SU-DHL-6 (cell line): ENCODE measurements at regions not wholly inside any gene's neighbourhood (a gene's known extent, or its start where the extent isn't known, plus 50 kb on each side); places are given as distances from the start of the nearest gene placed in this dataset.

Experiments used
- H2AFZ ChIP-seq: fragments of 200-600 bp; sonication (generic); 2 replicates; pipeline ENCODE4 v1.6.1; 2014; ENCODE audit warnings: low read depth, mild to moderate bottlenecking, moderate library complexity, mixed read lengths, antibody characterized with exemption, low read length; ENCODE audit not compliant: severe bottlenecking
- H3F3A ChIP-seq: fragments of 200-600 bp; shearing (Covaris generic); 2 replicates; pipeline ENCODE4 v1.6.0; 2016; ENCODE audit warnings: antibody characterized with exemption, mild to moderate bottlenecking; ENCODE audit not compliant: insufficient read depth
- H3K27ac ChIP-seq: fragments of 200-600 bp; sonication (generic); 2 replicates; pipeline ENCODE4 v1.5.1; 2016; ENCODE audit warnings: low read depth, mild to moderate bottlenecking, low read length, moderate library complexity, mixed read lengths
- H3K27me3 ChIP-seq: fragments of 200-600 bp; sonication (generic), shearing (Covaris generic); 2 replicates; pipeline ENCODE4 v1.6.0; 2014; ENCODE audit warnings: mild to moderate bottlenecking, low read length
- H3K36me3 ChIP-seq: fragments of 200-600 bp; sonication (generic); 2 replicates; pipeline ENCODE4 v1.6.1; 2014; ENCODE audit warnings: mild to moderate bottlenecking, low read length, mixed read lengths
- H3K4me2 ChIP-seq: fragments of 300-600, 200-600 bp; shearing (Covaris generic), sonication (generic); 2 replicates; pipeline ENCODE4 v1.6.0; 2014; ENCODE audit warnings: low read length, low read depth, mild to moderate bottlenecking; ENCODE audit not compliant: poor library complexity, severe bottlenecking
- H3K4me3 ChIP-seq: fragments of 200-600 bp; sonication (generic); 2 replicates; pipeline ENCODE4 v1.5.1; 2014; ENCODE audit warnings: antibody characterized with exemption, low read length, mild to moderate bottlenecking, mixed read lengths; ENCODE audit not compliant: insufficient read depth, poor library complexity, severe bottlenecking
- H3K79me2 ChIP-seq: fragments of 200-600 bp; sonication (generic); 2 replicates; pipeline ENCODE4 v1.6.1; 2014; ENCODE audit warnings: mild to moderate bottlenecking, low read length, moderate library complexity; ENCODE audit not compliant: insufficient read depth
- H3K9ac ChIP-seq: fragments of 200-600 bp; sonication (generic); 2 replicates; pipeline ENCODE4 v1.7.0; 2014; ENCODE audit warnings: mild to moderate bottlenecking, low read length
- H3K9me2 ChIP-seq: fragments of 200-600 bp; sonication (generic); replicated peaks from 2 replicates; pipeline ENCODE4 v1.6.1; 2014; ENCODE audit warnings: low read length; ENCODE audit not compliant: insufficient read depth
- H3K9me3 ChIP-seq: fragments of 200-600 bp; sonication (generic); 2 replicates; pipeline ENCODE4 v1.6.1; 2014; ENCODE audit warnings: low read length, mixed read lengths; ENCODE audit not compliant: insufficient read depth
- H4K20me1 ChIP-seq: fragments of 200-600 bp; sonication (generic); 2 replicates; pipeline ENCODE4 v1.6.1; 2014; ENCODE audit warnings: low read depth, mild to moderate bottlenecking, antibody characterized with exemption, low read length, moderate library complexity, mixed read lengths
- CTCF ChIP-seq: fragments of 200-600 bp; sonication (generic); IDR thresholded peaks from one replicate; pipeline ENCODE4 v1.5.1; 2017; ENCODE audit warnings: antibody characterized with exemption, mild to moderate bottlenecking, low read length, moderate library complexity; ENCODE audit not compliant: insufficient read depth, poor library complexity, severe bottlenecking
- EZH2phosphoT487 ChIP-seq: fragments of 200-600 bp; sonication (generic), shearing (Covaris generic); conservative IDR thresholded peaks from 2 replicates; pipeline ENCODE4 v1.6.1; 2018; ENCODE audit warnings: mild to moderate bottlenecking, antibody characterized with exemption, low read length, moderate library complexity, mixed read lengths

- H3K9me2 ChIP-seq: no peaks in the 10 kb centered on the region
- no peaks in the 10 kb centered on the region for H3K27me3 ChIP-seq
- no peak overlapping the region for H3K27ac ChIP-seq
- no peaks in the 10 kb centered on the region for H3K36me3 ChIP-seq
- TF ChIP-seq CTCF: no peak
- TF ChIP-seq EZH2phosphoT487: no peak
- no peak overlapping the region for H3K4me3 ChIP-seq
- no peaks in the 10 kb centered on the region for H4K20me1 ChIP-seq
- no peak overlapping the region for H3K9ac ChIP-seq
- no peaks in the 10 kb centered on the region for H3K9me3 ChIP-seq
- H2AFZ ChIP-seq: no peak overlapping the region
- H3K4me2 ChIP-seq: no peak overlapping the region
- no peaks in the 10 kb centered on the region for H3K79me2 ChIP-seq
- no peaks in the 10 kb centered on the region for H3F3A ChIP-seq
Measured at GRCh38 chr1:190595438-190595837, 117.8 kb upstream of the BRINP3 start.

GRCh38 chr1:190597294-190597693 lies 119.6 kb upstream of the BRINP3 start:
- H2AFZ ChIP-seq: peak overlapping the region; percentile 72
- no peaks in the 10 kb centered on the region for H3K27me3 ChIP-seq

GRCh38 chr1:190599670-190600069 lies 122.0 kb upstream of the BRINP3 start:
- H3K36me3 ChIP-seq: no peaks in the 10 kb centered on the region
- no peak overlapping the region for H3K4me3 ChIP-seq
- H3K9me3 ChIP-seq: no peaks in the 10 kb centered on the region
- H2AFZ ChIP-seq: no peak overlapping the region
- no peaks in the 10 kb centered on the region for H3F3A ChIP-seq
- H3K9ac ChIP-seq: no peak overlapping the region
- no peaks in the 10 kb centered on the region for H4K20me1 ChIP-seq
- no peak overlapping the region for H3K4me2 ChIP-seq
- H3K9me2 ChIP-seq: no peaks in the 10 kb centered on the region
- no peaks in the 10 kb centered on the region for H3K27me3 ChIP-seq
- TF ChIP-seq CTCF (no peak), EZH2phosphoT487 (no peak)
- no peaks in the 10 kb centered on the region for H3K79me2 ChIP-seq
- no peak overlapping the region for H3K27ac ChIP-seq

More at GRCh38 chr1:190597294-190597693, 119.6 kb upstream of the BRINP3 start:
- Histone ChIP-seq H3K27ac (no peak overlapping the region), H3K79me2 (no peaks in the 10 kb centered on the region), H3K9ac (no peak overlapping the region), H3K4me2 (no peak overlapping the region), H3K9me3 (no peaks in the 10 kb centered on the region), H3K4me3 (no peak overlapping the region), H4K20me1 (no peaks in the 10 kb centered on the region), H3K9me2 (no peaks in the 10 kb centered on the region), H3K36me3 (no peaks in the 10 kb centered on the region), H3F3A (no peaks in the 10 kb centered on the region)
- TF ChIP-seq EZH2phosphoT487 (no peak), CTCF (no peak)
